GM19395 (cell line): ENCODE measurements at regions not wholly inside any gene's neighbourhood (a gene's known extent, or its start where the extent isn't known, plus 50 kb on each side); places are given as distances from the start of the nearest gene placed in this dataset.

Experiments used
- ATAC-seq: cut with Tn5 transposase; IDR thresholded peaks from one replicate; pipeline ENCODE4 v1.9.1; 2021; ENCODE audit warnings: mild to moderate bottlenecking, moderate library complexity; ENCODE audit not compliant: unreplicated experiment

GRCh38 chr4:108291137-108291536 is 122.4 kb upstream of the LEF1 start:
- ATAC-seq: no peak

- no peak for ATAC-seq
These were observed 119.2 kb upstream of the LEF1 start for GRCh38 chr4:108287834-108288413.

GRCh38 chr4:108280072-108280471 is 111.3 kb upstream of the LEF1 start:
- no peak for ATAC-seq

- ATAC-seq: no peak
These were observed 108.0 kb upstream of the LEF1 start for GRCh38 chr4:108276690-108277089.

GRCh38 chr4:108272986-108273385 is 104.3 kb upstream of the LEF1 start:
- ATAC-seq: no peak

- no peak for ATAC-seq
These were observed 103.8 kb upstream of the LEF1 start for GRCh38 chr4:108272561-108272960.

GRCh38 chr4:108272046-108272445 is 103.3 kb upstream of the LEF1 start:
- ATAC-seq: no peak

- no peak for ATAC-seq
These were observed 102.0 kb upstream of the LEF1 start for GRCh38 chr4:108270466-108271450.

- no peak for ATAC-seq
These were observed 96.0 kb upstream of the LEF1 start for GRCh38 chr4:108264693-108265092.

GRCh38 chr4:108263057-108263456 is 94.3 kb upstream of the LEF1 start:
- no peak for ATAC-seq

GRCh38 chr4:108261026-108261425 is 92.3 kb upstream of the LEF1 start:
- no peak for ATAC-seq

GRCh38 chr4:108256538-108256937 is 87.8 kb upstream of the LEF1 start:
- no peak for ATAC-seq

GRCh38 chr4:108255203-108255747 is 86.5 kb upstream of the LEF1 start:
- ATAC-seq: no peak

GRCh38 chr4:108249397-108249796 is 80.7 kb upstream of the LEF1 start:
- ATAC-seq: no peak

- no peak for ATAC-seq
These were observed 78.8 kb upstream of the LEF1 start for GRCh38 chr4:108247387-108248049.

GRCh38 chr4:108244606-108245005 is 75.9 kb upstream of the LEF1 start:
- no peak for ATAC-seq

- ATAC-seq: no peak
These were observed 71.6 kb upstream of the LEF1 start for GRCh38 chr4:108240366-108240765.

GRCh38 chr4:108237693-108238092 is 69.0 kb upstream of the LEF1 start:
- no peak for ATAC-seq

- ATAC-seq: no peak
These were observed 67.5 kb upstream of the LEF1 start for GRCh38 chr4:108236264-108236663.

GRCh38 chr4:108227923-108228322 is 59.2 kb upstream of the LEF1 start:
- ATAC-seq: no peak

- ATAC-seq: no peak
These were observed 55.9 kb upstream of the LEF1 start for GRCh38 chr4:108224611-108225053.
